ENCODE measurements at regions not wholly inside any gene's neighbourhood (a gene's known extent, or its start where the extent isn't known, plus 50 kb on each side); places are given as distances from the start of the nearest gene placed in this dataset.

DNA sequence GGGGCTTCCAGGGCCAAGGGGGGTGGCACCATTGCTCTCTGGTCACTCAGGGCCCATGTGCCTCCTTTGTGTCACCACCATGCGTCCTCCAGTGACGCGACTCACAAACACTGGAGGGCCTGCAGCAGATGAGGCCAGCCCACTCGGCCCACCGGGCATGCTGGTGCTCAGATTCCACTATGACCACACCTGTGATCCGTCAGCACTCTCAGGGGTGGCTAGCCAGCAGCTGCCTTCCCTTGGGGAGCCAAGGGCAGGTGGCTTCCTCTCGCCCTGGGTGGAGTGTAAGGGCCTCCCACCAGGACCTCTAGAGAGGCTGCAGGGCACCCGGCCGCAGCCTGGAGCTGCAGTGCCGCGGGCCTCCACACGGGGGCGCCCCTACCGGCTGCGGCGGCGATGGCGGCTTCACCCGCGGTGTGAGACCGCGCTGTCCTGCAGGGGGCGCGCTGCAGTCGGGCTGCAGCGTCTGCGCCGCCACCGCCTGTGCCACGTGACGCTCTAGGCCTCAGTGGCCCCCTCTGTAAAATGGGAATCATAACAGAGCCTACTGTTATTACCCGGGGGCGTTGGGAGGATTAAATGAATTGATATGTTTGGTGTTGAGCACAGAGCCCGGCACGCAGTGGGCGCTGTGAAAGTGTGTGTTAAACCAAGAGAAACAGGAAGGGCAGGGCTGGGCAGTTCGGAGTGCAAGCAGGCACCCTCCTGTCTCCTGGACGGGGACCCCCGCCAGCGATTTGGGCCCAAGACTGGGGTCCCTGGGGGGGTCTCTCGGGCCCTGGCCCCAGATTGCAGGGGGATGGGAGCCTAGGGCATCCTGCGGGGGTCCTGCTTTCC is 192.4 kb upstream of the GSE1 start:
- DNase-seq (ENCODE audit: low read depth in 1 of 2, low spot score in 1 of 2): peak; percentile 51 to 69

DNA sequence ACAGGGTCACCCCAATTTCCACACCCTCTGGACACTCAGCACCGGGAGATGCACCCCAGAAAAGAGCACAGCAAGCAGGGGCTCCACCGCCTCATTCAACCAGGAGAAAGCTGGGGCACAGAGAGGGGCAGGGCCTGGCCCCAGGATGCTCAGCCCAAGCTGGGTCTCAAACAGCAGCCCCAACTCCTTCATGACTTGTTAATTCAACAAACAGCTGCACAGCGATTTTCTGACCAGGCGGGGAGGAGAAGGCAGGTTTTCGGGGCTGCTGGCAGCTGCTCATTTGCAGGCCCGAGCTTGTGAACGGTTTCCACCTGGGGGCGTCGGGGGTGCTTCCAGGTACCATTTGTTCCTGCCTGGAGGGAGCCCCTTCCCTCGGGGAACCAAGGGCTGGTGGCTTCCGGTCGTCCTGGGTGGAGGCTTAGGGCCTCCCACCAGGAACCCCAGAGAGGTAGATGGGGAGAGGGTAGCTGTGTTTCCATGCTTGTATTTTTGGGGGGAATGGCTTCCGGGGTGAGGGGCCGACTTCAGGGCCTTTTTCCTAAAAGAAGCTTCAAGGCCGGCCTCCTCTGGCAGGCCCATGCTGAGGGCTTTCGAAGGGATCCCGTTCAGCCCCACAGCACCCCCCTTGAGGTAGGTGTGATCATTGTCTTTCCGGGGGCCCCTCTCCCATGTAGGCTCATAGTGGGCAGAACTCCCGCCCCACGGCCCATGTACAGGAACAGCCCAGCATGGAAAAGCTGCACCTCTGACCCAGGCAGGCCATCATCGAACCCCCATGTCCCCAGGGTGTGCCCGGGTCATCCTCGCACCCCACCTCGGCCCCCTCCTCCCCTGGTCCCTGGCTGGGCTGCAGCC is 191.6 kb upstream of the GSE1 start:
- DNase-seq (ENCODE audit: low read depth in 1 of 2, low spot score in 1 of 2): no peak

DNA sequence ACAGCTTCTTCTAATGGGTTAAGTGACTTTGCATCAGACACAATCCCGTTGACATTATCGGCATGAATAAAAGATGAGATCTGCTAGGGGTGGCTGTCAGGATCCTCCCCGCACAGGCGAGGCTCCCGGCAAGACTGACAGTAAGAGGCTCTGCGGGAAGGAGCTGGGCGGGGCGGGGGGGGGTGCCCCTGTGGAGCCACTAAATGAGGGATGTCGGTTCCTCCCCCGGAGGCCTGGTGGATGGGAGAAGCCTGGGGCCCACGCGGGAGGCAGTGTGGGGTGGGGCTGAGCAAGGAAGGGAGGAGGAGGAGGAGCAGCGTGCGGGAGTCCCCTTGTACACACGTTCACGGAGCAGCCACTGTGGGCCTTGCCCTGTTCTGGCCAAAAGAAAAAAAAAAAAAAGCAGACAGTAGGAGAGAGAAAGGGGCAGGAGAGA is 190.9 kb upstream of the GSE1 start:
- no peak for DNase-seq (ENCODE audit: low read depth in 1 of 2, low spot score in 1 of 2)

DNA sequence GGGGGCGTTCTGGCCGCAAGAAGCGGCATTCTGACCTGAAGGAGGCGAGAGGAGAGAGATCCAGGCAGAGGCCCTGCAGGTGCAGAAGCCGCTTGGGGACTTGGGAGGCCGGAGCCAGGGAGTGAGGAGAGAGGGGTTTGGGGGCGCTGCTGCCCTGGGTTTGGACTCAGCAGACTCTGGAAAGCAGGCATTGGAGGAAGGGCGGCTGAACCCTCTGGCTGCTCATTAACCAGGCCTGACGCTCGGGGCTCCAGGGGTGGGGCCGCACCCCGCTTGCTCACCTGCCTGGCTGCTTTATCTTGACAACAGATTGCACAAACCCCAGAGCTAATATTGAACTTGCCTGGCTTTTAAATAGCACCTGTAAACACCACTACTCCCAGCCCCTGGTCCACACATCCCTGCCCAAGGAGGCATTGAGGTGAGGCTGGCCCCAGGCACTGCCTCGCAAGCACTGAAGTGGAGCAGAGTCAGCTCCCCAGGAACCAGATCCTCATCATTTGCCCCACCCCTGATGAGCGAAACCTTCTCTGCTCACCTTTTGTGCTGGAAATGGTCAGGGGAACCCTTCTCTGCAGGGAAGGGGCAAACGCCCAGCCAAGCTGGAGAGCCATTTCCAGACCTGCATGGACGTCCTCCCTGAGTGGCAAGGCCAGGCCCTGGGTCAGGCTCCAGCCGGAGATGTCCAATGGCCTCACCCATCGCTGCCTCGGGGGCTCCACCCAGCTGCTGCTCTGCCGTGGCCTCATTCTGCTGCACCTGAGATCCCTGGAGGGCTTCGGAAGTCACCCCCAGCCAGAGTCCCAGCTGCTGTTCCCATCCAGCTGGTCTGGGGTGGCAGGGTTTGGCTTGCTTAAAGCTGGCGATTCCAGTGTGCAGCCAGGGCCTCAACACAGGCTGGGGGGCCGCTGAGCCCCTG is 190.2 kb upstream of the GSE1 start:
- DNase-seq (ENCODE audit: low read depth in 1 of 2, low spot score in 1 of 2): no peak

DNA sequence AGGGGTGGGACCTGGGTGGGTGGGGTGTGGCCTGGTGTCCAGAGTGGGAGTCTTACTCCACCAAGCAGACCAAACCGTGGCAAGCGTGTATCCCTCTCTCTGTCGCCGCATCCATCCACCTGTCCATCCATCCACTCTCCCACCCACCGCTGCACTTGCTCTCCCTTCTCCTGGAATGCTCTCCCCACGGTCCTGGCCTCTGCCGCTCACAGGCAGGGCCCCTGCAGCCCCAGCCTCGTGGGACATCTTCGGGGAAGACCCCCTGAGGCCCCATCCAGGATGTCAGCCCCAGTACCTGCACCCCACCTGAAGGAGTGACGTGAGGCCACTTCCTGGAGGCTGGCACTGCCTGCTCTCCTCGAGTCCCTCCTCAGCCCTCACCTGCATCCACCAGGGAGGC is 189.5 kb upstream of the GSE1 start:
- DNase-seq (ENCODE audit: low read depth in 1 of 2, low spot score in 1 of 2): no peak

DNA sequence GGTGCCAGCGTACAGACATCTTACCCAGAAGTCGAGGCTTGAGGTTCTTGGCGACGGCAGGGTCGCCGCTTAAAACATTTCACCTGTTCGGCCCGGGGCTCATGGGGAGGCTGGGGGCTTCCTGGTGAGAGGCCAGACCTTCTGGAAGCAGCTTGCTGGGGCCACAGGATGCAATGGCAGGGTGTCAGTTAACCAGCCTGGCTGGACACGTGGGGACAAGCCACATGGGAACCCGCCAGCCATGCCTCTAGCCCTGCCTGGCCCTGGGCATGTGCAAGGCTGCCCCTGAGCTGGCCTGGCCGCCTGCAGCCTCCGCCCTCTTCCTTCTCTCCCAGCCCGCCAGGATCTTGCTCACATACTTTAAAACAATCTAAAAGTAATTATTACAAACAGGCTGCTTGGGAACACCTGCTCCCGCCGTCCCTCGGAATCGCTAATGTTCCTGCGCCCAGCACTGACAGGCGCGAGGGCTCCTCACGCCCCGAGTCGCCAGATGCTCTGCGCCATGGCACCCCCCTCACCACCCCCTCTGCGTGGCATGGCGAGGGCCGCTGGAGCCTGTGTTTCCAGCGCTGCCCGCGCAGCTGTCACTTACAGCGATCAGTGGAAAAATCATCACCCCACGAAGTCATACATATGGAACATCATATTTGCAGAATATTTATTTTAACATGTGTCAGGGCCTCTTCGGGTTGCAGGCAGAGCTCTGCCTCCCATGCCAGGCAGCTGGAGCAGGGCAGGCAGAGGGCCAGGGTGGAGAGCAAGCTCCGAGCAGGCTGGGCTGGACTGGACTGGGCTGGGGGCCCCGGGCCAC is 188.7 kb upstream of the GSE1 start:
- DNase-seq (ENCODE audit: low read depth in 1 of 2, low spot score in 1 of 2): no peak

DNA sequence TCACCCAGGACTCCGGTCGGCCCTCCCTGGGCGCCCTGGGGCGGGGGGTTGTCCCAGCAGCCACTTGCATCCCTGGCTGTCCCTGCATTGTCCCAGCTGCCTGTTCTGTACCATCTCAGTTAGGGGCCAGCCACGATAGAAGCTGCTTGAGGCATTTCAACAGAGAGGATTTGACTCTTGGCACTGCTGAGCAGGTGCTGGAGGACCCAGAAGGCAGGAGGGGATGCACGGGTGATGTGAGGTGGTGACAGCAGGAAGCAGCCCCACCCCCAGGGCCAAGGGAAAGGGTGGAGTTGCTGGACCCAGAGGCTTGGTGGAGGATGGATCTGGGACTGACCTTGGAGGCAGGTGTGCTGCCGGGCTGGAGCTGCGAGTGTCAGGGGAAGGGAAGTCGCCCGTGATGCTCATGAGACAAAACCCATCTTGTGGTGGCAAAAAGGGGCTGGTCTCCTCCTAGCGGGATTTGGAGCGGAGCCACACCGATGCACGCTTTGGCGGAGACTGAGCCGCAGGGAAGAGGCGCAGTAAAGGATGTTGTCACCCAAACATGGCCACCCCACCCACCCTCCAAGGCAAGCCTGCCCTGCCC is 188.0 kb upstream of the GSE1 start:
- DNase-seq (ENCODE audit: low read depth in 1 of 2, low spot score in 1 of 2): no peak

DNA sequence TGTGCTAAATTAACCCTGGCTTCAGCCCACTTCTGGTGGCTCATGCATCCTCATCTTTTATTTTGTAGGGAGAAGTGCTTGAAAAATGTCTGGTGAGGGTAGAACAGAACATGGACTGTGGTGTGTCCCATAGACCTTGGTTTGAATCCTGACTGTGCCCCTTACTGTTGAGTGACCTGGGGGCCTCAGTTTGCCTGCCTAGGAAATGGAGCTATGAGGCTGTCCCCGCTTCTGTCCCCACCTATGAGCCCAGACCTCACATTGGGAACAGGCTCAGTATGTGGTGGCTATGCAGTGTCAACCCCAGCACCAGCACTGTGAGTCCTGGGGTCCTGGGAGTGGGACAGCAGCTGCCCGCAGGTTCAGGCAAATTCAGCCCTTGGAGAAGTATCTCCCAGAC is 186.3 kb upstream of the GSE1 start:
- no peak for DNase-seq (ENCODE audit: low read depth in 1 of 2, low spot score in 1 of 2)

DNA sequence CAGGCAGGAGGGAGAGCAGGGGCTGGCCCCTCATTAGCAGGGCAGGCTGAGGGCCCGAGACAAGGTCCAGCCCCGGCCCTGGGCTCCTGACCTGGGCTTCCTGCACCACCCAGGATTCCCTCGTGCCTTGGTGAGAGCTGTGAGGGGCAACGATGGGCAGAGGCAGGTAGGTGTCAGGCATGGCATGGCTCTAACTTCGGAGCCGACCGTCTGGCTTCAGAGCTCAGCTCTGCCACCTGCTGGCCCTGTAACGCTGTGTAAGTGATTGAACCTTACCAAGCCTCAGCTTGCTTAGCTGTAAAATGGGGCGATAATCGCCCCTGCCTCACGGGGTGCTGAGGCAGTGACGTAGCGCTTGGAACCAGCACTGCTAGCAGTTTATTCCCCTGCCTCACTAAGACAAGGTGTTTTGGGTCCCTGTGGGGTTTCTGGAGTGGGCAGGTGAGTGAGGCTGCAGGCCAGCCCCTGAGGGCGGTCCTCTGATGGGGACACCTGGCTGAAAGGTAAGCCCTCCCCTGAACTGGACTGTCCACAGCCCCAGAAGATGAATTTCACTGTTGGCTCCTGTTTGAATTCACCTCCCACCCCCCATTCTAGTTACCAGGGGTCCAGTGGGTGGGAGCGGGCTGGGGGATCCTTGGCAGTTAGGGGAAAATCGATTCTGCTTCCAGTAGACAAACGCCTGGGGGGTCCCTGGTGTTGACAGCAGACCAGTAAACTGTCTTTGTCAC is 184.8 kb upstream of the GSE1 start:
- DNase-seq (ENCODE audit: low read depth in 1 of 2, low spot score in 1 of 2): no peak

DNA sequence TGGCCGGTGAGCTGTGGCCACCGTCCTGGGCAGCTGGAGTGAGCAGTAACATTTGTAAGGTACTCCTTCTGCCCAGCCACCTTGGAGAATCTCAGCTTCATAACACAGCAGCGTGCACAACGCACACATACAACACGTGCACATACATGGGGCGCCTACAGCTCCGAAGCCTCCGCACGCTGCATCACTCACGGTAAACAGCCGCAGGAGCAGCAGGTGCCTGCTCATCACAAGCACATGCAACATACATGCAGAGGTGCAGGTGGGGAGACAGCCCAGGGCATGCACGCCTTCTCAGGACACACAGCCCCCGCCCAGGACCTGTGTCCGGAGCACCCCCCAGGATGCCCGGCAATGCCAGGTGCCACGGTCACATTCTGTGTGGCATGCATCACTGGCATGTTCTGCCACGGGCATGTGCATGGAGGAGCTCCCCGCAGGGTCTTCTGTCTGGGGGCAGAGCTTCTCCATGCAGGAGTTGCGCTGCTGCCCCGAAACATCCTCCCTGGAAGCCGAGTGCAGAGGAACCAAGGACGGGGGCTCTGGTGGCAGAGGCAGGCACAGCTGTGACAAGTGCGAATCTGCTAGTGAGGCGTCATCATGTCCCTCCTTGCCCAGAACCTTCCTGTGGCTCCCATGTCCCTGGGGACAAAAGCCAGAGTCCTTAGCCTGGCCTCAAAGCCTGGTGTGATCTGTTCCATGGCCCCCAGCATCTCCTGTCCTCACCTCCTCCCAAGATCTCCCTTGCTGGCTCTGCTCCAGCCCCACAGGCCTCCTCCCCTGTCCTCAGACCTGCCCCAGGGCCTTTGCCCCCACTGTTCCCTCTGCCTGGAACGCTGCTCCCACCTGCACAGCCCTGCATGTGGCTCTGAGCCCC is 184.0 kb upstream of the GSE1 start:
- DNase-seq (ENCODE audit: low read depth in 1 of 2, low spot score in 1 of 2): no peak

DNA sequence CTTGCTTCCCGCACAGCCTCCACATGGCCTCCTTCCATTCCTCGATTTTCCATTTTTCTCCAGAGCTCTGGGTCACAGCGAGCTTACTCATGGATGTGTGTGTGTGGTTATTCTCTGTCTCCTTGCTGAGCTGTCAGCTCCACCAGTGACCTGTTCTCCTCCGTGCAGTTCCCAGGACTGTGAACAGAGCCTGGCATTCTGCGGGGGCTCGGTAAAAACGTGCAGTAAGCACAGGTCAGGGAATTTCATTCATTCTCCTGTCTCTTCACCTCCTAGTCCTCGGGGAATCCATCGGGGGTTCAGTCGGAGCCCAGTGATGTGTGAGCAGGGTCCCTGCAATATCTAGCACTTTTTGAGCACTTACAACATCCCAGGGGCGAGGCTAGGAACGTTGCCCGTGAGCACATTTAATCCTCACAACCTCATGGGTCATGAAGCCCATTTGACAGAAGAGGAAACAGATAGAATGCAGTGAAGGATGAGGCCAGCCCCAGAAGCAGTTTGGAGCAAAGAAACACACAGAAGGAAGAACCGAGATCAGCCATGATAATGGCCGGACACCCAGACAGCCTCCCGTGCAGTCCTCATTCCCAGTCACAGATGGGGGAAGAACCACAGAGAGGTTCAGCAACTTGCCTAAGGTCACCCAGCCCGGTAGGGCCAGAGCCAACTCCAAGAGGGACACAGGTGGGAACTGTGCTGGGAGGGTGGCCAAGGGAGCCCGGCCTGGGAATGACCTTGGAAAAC is 183.2 kb upstream of the GSE1 start:
- no peak for DNase-seq (ENCODE audit: low read depth in 1 of 2, low spot score in 1 of 2)

DNA sequence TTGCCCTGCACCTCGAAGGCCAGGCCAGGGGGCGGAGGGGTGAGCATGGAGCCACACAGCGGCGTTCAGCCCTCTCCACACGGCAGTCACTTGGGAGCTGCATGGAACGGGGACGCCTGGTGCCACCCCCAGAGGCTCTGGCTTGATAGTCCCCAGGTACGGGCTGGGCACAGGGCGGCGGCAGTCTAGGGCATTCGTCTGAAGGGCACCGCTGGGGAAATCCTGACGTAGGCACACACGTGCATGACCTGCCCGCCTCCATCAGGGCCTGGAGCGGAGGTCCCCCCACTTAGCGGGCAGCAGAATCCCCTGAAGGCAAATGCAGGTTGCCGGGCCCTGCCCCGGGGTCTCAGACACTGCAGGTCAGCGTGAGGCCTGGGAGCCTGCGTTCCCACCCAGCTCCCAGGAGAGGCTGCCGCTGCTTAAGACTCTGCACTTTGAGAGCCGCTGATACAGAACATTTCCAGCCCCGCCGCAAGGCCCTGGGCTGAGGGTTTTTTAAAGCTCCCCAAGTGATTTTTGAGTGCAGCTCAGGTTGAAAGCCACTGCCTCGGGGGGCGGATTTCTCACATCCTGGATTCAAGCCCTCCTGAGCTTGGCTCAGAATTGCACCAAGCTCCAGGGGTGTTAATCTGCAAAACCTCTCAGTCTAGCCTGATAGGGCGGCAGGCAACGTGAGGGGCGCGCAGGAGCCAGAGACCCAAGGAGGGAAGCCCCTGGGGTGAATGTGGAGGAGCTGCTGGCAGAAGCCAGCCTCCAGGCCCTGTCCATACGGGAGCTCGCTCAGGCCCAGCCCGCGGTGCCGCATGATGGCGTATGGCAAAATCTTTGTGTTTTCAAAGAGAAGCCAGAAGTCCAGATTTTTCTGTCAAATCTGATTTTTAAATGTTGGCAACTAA is 182.3 kb upstream of the GSE1 start:
- no peak for DNase-seq (ENCODE audit: low read depth in 1 of 2, low spot score in 1 of 2)

DNA sequence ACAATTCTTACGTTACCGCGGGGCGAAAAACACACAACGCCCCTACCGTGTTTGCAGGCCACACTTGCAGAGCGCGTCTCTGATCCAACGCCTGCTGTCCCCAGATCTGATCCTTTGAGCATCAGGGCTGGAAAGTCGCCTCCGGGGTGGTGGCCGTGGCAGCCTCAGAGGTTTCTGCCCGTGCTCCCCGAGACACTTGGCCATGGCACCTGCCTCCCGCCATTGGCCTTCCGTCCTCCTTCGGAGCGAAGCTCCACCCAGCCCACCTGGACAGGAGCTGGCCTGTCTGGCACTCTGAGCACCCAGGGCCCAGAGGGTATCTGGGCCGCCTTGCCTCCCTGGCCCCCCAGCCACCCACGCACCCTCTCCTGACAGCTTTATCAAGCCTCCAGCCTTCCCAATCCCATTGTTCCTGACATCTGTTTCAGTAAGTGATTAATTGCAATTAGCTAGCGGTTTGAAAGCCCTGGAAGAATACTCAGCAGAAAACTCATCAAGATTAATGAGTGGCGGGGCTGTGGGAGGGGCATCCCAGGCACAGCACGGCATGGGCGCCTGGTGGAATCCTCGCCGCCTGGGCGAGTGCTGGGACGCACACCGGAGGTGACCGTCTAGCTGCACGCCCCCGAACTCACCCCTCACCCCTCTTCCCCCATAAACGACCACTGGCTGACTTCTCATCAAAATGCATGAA is 181.5 kb upstream of the GSE1 start:
- no peak for DNase-seq (ENCODE audit: low read depth in 1 of 2, low spot score in 1 of 2)

DNA sequence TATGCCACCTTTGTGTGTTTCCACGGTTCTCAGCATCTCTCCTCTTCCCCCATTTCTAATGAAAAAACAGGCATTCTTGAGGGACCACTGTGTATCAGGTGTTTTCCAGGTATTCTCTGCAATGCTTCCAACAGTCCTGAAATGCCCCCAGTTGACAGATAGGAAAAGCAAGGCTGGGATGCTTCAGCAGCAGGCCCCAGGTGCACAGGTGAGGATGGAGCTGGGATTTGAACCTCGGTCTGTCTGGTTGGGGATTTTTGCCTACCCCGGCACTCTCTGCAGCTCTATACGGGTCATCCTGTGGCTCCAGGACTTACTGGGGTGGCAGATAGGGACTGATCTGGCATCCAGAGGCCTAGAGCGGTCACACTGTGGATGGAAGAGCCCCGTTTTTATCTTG is 180.5 kb upstream of the GSE1 start:
- no peak for DNase-seq (ENCODE audit: low read depth in 1 of 2, low spot score in 1 of 2)

DNA sequence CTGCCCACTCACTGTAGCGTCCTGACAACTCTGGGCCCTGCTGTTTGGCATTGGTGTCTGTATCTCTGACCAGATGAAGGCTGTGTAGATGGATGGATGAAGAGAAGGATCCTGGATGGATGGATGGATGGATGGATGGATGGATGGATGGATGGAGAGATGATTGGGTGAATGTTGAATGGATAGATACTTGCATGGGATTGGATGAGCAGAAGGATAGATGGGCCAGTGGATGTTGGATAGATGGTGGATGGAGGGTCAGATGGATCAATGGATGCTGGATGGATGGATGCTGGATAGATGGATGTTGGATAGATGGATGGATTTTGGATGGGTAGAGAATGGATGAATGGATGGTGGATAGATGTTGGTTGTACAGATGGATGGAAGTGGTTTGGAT is 179.6 kb upstream of the GSE1 start:
- DNase-seq (ENCODE audit: low read depth in 1 of 2, low spot score in 1 of 2): no peak

DNA sequence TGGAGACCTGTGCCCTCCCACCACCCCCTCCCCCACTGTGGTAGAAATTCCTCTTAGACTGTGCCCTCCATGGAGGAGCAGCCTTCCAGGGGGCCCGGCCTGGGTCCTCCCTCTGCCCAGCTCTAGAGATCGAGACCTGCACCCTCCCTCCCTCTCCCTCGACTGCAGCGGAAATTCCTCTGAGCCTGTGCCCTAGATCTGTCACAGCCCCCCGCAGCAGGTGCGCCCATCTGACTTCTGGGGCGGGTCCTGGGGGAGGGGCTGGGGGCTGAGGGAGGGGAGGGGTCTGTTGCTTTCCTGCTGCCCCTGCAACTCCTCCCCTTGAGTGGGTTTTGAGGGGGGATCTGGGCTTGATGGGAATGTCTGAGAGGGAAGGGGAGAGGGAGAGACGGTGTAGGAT is 177.8 kb upstream of the GSE1 start:
- no peak for DNase-seq (ENCODE audit: low read depth in 1 of 2, low spot score in 1 of 2)
